GM19438 (cell line): ENCODE measurements at regions not wholly inside any gene's neighbourhood (a gene's known extent, or its start where the extent isn't known, plus 50 kb on each side); places are given as distances from the start of the nearest gene placed in this dataset.
"Not testable (repeated sequence)": the region's sequence is repeated elsewhere in the genome, so short reads cannot be mapped to it uniquely, and the experiment has no call there.

ENCODE experiments used
- ATAC-seq: cut with Tn5 transposase; IDR thresholded peaks from one replicate; pipeline ENCODE4 v1.9.1; 2021; ENCODE audit warnings: low read depth; ENCODE audit not compliant: unreplicated experiment

- peak; percentile 64 for ATAC-seq
Observed at GRCh38 chr20:41734506-41734945, 116.3 kb upstream of the CHD6 start.

- no peak for ATAC-seq
Observed at GRCh38 chr20:41733151-41733550, 115.0 kb upstream of the CHD6 start.

DNA sequence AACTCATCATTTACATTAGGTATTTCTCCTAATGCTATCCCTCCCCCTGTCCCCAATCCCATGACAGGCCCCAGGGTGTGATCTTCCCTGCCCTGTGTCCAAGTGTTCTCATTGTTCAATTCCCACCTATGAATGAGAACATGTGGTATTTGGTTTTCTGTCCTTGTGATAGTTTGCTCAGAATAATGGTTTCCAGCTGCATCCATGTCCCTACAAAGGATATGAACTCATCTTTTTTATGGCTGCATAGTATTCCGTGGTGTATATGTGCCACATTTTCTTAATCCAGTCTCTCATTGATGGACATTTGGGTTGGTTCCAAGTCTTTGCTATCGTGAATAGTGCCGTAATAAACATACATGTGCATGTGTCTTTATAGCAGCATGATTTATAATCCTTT, 113.0 kb upstream of the CHD6 start:
- not testable (repeated sequence) for ATAC-seq

- ATAC-seq = not testable (repeated sequence)
Observed at GRCh38 chr20:41727681-41728080, 109.5 kb upstream of the CHD6 start.

- no peak for ATAC-seq
Observed at GRCh38 chr20:41726727-41727126, 108.5 kb upstream of the CHD6 start.

DNA sequence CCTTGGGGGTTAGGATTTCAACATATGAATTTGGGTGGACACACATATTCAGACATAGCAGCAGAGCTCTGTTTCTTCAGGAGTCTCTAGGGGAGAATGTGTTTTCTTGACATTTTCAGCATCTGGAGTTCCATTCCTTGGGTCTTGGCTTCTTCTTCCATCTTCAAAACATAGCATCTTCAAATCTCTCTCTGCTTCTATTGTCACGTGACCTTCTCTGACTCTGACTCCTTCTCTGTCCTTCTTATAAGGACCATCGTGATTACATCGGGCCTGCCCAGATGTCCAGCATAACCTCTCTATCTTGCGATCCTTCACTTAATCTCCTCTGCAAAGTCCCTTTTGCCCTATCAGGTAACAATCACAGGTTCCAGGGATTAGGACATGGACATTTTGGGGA, 101.0 kb upstream of the CHD6 start:
- ATAC-seq = no peak

DNA sequence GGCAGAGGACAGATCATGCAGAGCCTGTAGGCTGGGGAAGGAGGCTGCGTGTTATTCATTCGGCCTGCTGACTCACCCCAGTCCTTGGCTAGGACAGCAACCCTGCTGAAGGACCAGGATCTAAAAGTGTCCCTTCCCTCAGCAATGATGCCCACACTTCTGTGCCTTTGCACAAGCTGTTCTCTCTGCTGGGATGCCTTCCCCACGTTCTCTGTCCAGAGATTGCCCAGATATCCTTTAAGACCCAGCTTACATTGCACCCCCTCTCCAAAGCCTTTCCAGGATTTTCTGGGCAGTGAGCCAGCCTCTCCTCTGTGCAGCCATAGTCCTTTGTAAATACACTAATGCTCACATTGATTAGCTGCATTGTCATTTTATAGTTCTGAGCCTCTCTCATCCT, 99.3 kb upstream of the CHD6 start:
- no peak for ATAC-seq

GRCh38 chr20:41716911-41717310, 98.7 kb upstream of the CHD6 start:
- ATAC-seq = no peak

- no peak for ATAC-seq
Observed at GRCh38 chr20:41716436-41716835, 98.3 kb upstream of the CHD6 start.

DNA sequence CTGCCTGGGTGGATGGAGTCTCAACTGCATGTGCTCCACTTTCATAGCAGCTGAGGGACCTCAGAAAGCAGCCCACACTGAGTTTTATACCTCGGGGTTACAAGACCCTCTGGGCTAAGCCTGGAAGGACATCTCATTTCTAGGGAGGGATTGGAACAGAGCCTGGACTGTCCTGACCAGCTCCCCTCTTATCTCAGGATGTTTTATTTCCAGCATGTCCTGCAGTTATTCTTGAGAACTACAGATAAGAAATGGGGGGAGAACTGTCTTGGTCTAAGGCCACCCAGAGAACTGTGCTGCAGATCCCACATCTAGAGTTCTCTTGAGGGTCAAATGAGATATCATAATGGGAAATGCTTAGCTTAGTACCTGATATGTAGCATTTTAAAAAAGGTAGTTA, 97.3 kb upstream of the CHD6 start:
- no peak for ATAC-seq

- no peak for ATAC-seq
Observed at GRCh38 chr20:41714030-41714429, 95.9 kb upstream of the CHD6 start.

GRCh38 chr20:41704896-41705295, 86.7 kb upstream of the CHD6 start:
- no peak for ATAC-seq

DNA sequence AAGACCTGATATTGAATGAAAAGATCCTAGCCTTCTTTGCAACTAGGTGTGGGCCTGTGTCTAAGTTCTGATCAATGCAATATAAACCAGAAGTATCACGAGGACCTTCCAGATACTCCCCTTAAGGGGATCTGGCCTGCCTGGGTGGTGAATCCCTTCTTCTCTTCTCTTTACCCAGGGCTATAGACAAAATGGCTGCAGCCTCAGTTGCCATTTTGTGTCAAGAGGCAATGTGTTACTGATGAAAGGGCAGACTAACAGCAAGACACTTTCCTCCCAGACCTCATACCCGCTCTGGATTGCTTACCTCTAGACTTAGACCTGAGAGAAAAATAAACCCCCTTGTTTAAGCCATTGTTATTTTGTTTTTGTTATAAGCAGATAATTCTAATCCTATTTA, 84.5 kb upstream of the CHD6 start:
- no peak for ATAC-seq

- no peak for ATAC-seq
Observed at GRCh38 chr20:41701588-41702348, 83.6 kb upstream of the CHD6 start.

DNA sequence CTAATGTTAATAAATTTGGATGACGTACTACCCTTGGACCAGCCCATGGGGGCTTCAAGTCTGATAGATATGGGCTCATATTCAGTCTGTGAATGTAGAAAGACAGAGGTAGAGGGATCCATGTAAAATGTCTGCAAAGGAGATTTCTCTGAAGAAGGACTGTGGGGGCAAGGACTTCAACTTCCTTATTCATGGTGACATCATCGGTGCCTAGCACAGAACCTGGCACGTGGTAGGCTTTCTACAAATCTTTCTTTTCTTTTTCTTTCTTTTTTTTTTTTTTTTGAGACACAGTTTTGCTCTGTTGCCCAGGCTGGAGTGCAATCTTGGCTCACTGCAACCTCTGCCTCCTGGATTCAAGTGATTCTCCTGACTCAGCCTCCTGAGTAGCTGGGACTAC, 81.5 kb upstream of the CHD6 start:
- not testable (repeated sequence) for ATAC-seq

DNA sequence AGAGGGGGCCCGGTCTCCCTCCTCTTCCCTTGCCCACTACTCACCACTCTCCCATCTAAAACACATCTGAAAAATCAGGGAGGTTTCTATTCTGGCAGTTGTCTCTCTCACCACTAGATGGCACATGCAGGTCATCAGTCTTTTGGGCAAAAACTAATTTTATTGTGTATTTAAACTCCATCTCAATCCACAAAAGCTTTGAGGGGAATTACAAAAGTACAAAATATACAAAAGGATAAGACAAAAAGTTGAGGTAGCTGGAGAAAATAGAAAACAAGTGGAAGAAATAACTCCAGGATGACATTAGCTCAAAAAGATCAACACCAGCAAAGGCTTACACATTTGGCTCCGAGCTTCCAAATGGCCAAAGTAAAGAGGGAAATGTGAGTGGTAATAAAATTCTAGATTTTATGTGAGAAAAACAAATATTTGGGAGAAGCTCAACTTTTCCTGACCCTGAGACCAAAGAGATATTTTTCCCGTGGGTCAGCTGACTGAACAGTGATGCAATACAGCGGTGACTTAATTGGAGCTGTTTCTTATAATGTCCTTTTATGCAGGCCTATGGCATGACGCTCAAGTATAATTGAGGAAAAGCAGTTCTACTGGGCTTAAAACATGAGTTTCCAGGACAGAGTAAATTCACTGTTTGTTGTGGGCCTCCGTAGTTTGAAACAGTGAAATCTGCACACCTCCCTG, 79.8 kb upstream of the CHD6 start:
- ATAC-seq = no peak

DNA sequence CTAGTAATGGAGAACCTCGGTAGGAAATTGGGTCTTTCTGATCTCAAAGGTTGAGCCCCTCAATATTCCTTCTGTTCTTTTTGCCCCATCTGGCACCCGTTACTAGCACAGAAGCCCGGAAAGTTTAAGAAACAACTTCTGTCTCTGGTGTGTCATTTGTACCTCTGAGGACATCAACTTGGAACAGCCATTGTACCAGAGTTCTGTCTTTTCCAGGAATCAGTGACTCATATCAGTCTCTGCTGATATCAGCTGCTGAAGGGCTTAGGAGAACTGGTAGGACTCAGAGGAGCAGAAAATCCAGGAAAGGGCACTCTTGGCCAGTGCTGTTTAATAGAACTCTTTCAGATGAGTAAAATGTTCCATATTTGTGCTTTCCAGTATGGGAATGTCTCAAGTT, 78.3 kb upstream of the CHD6 start:
- no peak for ATAC-seq

- ATAC-seq = no peak
Observed at GRCh38 chr20:41694796-41695195, 76.6 kb upstream of the CHD6 start.

GRCh38 chr20:41693136-41693979, 75.2 kb upstream of the CHD6 start:
- peak; percentile 66 for ATAC-seq

- peak; percentile 51 for ATAC-seq
Observed at GRCh38 chr20:41692479-41693135, 74.4 kb upstream of the CHD6 start.

DNA sequence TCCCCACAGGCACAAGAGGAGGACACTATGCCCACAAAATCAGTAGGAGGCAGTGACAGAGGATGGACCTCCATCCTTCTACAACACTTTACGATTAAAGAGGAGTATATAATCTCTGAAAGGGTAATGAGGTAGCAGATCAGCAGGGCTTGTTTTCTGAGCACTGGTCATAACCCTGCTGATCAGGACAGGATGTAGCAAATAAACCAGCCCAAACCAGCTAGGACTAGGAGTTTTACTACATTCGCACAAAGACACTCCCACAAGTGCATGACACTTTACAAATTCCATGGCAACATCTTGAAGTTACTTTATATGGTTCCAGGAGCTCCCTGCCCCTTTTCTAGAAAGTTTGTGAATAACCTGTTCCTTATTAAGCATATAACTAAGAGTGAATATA, 73.3 kb upstream of the CHD6 start:
- no peak for ATAC-seq
